HG02798 (cell line): ENCODE measurements at regions not wholly inside any gene's neighbourhood (a gene's known extent, or its start where the extent isn't known, plus 50 kb on each side); places are given as distances from the start of the nearest gene placed in this dataset.

Source experiments
- ATAC-seq: cut with Tn5 transposase; IDR thresholded peaks from one replicate; pipeline ENCODE4 v1.9.1; 2021; ENCODE audit warnings: mild to moderate bottlenecking; ENCODE audit not compliant: unreplicated experiment, poor library complexity

DNA sequence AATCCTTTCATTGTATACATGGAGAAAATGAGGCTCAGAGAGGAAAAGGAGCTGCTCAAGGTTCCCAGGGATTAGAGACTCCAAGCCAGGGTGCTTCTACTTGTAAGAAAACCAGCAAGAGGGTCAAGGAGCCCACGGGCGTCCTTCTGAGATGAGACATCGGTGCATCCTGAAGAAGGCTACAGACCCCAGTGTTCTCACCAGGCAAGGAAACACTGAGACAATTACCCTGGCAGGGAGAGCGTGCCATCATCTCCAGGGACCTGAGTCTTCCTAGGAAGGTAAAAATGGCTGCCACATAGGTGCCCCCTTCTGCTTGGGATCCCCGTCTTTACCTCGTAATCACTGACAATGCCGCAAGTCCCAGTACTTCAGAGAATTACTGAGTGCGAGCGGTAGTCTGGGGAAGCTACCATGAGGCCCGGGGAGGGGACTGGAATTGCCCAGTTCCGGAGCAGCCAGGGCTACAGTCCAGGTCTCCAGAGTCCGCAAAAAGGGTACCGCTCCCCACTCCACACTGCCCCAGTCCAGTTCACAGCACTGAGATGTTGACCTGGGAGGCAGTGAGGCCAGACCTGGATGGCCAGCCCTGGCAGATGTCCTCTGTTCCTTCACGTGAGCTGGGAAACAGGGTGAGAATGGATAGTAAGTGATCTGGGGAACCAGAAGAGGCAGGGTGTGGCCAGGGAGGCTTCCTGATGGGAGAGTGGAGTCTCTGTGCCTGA lies 164.7 kb upstream of the SMAD3 start:
- ATAC-seq = no peak

DNA sequence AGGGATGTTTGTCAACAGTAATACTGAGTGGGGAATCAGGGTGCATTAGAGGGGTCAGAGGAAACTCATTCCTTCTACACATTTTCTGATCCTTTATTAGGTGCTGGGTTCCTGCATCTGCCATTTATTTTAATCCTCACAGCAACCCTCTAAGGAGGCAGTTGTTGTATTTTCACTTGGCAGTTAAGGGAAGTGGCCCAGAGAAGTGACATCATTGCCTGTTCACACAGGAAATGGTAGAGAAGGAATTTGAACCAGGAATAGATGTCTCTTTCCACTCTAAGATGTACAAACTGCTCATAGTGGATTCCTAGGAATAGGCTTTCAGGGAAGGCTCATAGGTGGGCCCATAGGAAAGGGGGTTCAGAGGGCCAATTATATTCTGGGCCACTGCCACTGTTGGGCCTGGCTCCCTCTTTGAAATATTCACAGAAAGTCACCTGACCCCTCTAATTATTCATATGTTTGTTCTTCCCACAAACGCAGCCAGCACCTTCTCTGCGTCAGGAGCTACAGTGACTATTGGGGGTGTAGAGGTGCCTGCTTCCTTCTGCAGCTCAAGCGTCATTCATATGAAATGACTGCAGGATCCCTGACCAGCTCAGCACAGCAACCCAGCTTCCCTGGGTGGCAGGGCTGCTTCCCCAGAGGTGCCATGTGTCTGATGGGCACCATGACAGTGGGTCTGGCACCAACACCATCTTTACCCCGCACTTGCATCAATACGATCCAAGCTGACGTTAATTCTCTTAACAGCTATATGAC lies 163.9 kb upstream of the SMAD3 start:
- ATAC-seq = no peak

DNA sequence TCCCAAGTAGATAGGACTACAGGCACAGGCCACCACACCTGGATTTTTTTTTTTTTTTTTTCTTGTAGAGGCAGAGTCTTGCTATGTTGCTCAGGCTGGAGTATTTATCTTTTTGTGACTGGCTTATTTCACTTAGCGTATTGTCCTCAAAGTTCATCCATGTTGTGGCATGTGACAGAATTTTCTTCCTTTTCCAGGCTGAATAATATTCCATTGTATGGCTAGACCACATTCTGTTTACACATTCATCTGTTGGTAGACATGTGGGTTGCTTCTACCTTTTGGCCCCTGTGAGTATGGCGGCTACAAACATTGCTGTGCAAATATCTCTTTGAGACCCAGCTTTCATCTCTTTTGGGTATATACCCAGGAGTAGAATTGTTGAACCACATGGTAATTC lies 160.2 kb upstream of the SMAD3 start:
- ATAC-seq = no peak

DNA sequence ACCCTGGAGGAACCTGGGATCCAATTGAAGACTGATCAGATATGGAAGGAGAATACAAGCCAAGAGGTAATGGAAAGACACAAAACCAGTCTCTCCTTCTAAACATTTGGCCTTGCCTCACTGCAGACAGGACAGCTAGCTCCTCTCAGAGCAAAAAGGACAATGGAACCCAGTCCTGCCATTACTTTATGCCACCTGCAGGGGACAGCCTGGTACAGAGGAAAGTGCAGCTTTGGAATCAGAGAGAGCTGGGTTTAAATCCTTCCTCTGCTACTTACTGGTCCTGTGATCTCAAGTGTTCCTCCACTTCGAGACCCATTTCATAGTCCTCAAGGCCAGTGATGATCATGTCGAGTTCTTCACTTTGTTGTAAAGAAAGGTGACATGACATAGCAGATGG lies 159.4 kb upstream of the SMAD3 start:
- no peak for ATAC-seq

DNA sequence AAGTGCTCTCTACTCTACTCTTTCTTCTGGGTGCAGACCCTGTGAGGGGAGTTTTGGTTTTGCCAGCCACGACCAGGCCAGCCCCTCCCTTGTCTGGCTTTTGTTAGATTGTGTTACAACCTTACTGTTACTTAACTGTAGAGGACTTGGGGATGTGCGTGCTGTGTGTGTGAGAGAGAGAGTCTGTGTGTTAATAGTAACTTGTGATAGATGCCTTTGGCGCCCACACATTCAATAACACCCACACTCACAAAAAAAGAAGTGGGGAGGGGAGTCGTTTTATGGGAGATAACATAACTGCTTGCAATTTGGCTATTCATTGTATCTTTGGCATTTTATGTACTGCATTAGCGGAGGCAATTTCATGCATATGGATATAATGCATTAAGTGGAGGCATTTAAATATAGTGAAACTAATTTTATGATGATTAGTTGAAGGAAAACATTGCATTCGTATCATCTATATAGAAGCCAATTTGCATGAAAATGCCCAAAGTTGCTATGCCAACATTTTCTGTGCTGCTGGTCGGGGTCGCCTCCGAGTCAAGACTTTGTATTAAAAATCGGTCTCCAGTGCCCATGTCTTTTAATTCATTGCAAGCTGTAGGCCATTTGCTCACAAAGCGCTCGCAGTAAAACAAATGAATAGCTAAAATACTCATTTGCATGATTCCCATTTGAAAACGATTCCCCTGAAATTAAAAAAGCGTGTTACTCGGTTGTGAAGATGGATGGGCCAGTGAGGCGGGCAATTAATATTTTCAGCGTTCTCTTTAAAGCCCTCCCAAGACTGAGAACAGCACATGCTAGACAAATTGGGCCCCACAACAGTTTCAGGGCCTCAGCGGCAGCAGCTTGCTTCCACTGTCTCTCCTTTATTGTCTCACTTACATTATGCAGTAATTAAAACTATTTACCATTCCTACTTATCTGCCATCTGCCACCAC lies 158.5 kb upstream of the SMAD3 start:
- ATAC-seq = no peak

DNA sequence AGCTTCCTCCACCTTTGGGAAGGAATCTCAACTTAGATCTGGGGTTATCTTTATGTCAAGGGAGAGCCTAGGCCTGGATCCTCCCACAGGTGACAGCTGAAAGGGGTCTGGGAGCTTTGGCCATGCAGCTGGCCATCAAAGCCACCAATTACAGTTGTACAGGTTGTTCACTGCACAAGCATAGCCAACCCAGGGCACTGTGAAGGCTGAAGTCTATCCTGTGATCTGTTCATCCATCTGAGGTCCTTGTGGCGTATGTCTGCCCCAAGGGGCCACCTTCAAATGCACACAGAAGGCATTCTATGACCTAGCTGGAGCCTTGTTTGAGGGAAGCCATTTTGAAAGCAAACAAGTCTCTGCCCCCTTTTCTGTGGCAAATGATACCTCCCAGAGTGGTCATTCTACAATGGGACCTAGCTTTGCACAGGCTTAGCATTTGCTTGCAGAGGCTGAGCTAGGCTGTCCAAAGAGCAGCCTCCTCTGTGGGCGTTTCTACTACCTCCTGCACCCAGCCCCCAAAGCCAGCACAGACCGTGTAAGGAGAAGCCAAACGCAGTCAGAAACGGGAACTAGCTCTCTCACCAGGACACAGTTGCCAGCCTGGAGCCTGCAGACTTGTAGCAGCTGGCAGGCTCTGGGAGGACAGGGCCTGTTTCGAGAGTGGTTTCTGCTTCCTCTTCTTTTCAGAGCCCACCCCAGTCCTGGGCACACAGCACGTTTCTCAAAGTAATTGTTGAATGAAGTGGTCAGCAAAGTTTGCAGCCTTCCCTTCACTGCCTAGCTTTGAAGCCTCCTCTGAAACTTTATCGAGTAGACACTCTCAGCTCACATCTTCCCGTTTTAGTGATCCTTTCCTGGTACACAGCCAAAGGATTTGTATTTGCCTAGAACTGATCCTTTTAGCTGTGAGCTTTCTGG lies 157.3 kb upstream of the SMAD3 start:
- ATAC-seq = no peak

DNA sequence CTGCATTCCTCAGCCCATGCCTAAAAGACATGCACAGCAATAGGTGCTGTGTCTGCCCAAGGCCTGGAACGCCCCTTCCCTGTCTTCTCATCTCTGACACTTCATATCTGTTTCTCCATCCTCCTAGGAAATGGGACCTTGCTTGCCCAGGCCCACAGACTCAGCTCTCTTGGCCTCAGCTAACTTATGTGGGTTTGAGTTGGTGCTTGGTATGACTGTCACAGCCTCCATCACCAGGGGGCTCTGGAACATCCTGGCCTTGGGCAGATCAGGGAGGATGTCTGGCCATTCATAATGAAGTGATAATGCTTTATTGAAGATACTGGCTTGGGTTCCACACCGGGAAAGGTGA lies 156.7 kb upstream of the SMAD3 start:
- no peak for ATAC-seq

DNA sequence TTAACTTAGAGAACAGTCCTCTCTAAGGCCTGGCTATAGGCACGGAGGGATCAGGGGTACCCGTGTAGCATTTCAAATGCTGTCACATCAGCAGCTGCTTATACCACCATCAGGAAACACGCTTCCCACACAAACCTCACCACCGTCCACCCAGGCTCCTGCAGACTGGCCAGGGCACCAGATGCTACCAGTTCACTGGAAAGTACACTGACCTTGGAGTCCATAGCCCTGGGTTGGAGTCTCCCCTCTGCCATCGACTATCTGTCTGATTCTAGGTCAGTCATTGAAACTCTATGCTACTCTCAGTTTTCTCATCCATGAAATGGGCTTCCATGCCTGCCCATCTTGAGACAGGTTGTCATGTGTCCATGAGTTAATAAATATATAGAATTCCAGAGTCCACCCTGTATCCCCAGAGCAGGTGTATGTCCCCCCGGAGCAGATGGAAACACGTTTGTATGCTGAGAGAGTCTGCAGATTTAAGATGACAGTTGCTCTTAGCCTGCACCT lies 156.0 kb upstream of the SMAD3 start:
- ATAC-seq = no peak

DNA sequence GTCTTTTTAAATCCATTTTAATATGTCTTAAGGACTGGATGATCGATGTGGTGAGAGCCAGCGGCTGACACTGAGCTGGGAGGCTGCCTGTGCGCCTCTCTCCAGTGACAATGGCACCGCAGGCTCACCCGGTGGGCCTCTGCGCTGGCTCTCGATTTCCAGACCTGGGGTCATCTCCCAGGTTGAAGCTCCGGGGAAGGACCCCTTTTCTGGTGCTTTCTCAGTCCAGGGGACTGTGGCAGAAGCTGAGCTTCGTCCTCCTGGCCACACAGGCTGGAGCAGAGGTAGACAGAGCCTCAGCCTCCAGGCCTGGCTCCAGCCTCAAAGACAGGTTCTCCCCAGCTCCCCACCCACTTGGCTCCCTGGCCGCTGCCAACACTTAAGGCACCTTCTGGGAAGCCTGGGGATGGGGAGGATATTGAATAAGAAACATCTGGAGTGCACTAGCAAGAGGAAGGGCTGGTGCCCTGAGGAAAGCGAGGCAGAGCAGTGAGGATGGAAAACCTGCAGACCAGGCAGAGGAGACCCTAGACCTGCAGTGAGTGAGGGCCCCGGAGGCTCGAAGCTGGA lies 154.2 kb upstream of the SMAD3 start:
- no peak for ATAC-seq

DNA sequence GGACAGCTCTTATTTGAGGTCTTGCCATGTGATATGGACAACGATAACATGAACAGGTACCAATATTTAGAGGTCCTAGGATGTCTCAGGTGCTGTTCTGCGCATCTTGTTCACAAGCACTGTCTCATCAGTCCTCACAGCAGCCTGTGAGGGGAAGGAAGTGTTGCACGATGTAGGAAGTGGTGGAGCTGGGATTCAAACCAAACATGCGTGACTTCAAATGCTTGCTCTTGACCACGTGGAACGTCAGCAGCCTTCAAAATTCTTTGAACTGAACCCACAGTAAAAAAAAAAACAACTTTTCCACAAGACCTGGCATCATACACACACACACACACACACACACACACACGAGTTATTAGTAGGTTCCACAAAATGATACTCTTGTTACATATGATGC lies 153.4 kb upstream of the SMAD3 start:
- no peak for ATAC-seq

DNA sequence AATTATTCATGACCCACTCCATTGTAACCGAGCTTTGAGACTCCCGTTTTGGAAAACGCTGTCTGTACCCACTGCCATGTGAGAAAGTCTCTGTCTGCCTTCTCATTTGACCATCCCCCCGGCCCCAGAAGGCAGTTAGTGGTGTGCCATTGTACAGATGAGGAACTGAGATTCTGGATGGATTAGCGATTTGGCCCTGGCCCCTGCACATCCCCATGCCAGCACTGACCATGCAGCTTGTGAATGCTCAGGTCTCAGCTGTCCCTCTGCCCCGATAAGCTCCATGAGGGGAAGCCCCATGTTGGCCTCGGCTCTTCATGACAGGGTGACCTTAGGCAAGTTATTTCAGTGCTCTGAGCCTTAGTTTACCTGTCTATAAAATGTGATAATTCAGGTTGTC lies 153.0 kb upstream of the SMAD3 start:
- no peak for ATAC-seq

DNA sequence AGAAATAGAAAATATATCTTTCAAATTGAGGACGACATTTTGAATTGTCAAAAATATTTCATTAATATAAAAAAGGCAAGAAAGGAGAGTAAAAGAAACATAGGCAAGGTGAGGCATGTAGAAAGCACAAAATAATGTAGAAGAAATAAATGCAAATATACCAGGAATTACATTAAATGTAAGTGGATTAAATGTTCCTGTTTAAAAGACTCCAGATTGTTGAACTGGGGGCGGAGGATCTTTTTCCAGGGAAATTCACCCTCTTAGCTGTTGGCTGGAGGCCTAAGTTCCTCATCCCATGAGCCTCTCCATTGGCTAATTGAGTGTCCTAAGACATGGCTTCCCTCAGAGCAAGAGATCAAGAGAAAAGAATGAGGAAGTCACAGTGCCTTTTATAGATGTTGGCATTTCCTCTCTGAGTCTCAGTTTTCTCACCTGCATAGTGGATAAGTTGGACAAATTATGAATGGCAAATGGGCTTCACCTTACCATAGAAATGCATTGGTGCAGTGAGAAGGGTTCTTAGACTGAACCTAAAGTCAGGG lies 147.4 kb upstream of the SMAD3 start:
- no peak for ATAC-seq

DNA sequence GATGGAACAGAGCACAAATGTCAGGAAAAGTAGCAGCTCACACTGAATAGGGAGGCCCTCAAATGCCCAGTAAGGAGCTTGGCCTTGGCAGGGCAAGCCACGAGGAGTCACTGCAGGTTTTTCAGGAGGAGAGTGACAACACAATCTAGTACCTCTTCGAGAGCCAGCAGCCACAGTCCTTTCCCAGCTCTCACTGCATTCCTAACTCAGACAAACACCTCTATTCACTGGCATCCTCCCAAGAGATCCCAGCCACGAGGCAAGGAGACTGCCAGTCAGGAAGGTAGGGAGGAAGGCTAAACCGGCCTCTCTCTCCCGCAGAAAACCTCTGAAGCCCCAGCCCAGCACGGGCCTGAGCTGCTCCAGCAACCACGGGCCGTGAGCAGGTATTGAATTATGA lies 146.0 kb upstream of the SMAD3 start:
- no peak for ATAC-seq

DNA sequence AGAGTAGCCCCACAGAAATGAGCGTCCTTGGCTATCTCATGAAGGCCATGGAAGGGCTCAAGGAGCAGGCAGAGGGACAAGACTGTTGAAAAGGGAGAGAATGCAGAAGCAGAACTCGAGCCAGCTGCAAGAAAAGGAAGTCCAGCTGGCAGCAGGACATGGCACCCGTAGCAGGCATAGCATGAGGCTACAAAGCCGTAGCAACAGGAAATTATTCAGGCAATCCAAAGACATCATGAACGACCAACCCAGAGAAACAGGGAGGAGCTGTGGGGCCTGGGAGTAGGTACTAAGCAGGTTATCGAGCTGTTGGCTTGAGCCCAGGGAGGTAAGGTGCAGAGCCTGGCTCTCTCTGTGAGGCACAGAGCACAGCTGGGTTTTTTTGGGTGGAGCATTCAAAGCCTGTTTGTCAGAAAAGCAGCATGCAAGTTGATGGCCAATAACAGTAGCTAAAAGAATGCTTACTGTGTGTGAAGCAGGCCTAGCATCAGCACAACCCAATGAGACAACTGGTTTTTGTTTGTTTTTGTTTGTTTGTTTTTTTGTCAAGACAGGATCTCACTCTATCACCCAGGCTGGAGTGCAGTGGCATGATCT lies 144.0 kb upstream of the SMAD3 start:
- ATAC-seq = no peak

DNA sequence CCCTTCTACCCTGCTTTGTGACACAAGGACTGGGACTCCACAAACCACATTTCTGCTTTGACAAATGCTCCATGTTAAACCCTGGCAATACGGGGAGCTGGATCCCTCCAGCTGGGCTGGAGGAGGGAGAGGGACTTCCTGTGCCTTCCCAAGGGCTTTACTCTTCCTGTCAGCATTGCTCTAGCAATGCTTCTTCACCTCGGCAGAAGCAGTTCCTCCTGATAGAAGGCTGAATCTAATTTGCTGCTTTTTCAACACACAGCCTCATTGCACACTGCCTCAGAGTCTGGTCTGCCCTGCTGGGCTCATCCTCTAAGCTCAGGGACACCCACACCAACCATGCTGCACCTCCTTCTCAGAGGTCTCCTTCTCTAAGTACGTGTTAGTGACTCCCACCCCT lies 142.8 kb upstream of the SMAD3 start:
- ATAC-seq = no peak

DNA sequence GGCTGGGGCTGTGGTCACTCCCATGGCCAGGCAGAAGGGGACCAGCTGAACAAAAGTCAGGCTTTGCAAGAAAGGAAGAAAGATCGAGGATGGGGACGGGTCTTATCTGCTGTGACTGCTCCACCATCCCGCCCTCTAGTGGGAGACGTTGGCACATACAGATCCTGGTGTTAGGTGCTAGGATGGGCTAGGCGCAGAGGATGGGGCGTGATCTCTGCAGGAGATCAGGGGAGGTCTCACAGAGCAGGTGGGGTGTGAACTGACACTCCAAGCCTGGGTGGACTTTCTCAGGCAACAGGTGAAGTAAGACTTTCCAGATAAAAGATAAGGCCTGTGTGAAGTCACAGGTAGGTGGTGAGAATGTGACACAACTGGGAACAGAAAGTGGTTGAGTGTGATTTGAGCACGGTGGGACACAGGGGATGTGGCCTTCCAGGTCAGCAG lies 141.9 kb upstream of the SMAD3 start:
- ATAC-seq = no peak

DNA sequence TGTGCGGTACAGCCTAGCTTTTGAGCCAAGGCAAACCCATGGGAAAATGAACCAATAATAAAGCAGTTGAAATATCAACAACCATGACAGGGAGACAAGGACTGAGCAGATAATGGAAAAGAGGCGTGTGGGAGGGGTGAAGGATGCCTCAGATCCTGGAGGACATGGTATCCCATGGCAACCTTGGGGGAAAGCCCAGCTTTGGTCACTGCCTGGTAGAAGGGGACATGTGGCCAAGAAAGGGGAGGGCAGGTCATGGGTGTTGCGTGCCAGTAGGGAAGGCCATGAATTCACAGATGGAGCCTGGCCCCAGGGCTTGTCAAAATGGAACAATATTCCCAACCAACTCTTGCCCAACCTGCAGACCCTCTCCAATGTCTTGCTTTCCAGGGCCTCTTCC lies 140.5 kb upstream of the SMAD3 start:
- ATAC-seq = no peak

DNA sequence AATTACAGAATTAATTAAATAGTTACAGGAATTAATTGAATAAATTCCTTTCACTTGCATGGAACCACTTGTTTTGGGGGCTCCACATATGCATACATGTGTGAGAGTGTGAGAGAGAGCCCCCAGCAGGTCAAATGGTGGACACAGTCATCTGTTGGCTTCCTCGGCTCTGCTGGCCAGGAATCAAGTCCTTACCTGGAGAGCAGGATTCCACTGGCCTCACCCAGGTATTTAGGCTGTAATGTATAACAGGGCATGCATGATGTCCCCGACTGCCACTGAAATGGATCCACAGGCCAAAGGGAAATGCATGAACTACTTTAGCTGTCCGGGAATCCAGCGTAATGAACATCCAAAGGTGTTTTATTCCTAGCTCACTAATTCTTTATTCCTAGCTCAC lies 139.7 kb upstream of the SMAD3 start:
- ATAC-seq = no peak
